ENCODE measurements at regions not wholly inside any gene's neighbourhood (a gene's known extent, or its start where the extent isn't known, plus 50 kb on each side); places are given as distances from the start of the nearest gene placed in this dataset.

GRCh38 chr17:71502443-71502842 lies 618.4 kb upstream of the SOX9 start:
- no peak for TF ChIP-seq CTCF (IDR thresholded peaks at IDR 0.05)
- TF ChIP-seq POLR2A (IDR thresholded peaks at IDR 0.05; ENCODE audit: low read depth): no peak
